Heart left ventricle (tissue), 13 donors: ENCODE measurements at regions not wholly inside any gene's neighbourhood (a gene's known extent, or its start where the extent isn't known, plus 50 kb on each side); places are given as distances from the start of the nearest gene placed in this dataset.

ENCODE experiments used
- CTCF ChIP-seq, 12 donors: fragments of 200-600 bp; sonication (generic) in 4 of 12; IDR thresholded peaks; one replicate each; pipeline versions ENCODE4 v1.5.0 to v1.8.0; 2018 to 2022; ENCODE audit warnings: antibody characterized with exemption in 12 of 12, mild to moderate bottlenecking in 5 of 12
- POLR2A ChIP-seq, 2 donors: fragments of 450-650 bp; IDR thresholded peaks; one replicate each; pipeline ENCODE4 v1.6.1; 2017; ENCODE audit warnings: antibody characterized with exemption in 2 of 2, mild to moderate bottlenecking in 2 of 2, moderate library complexity in 2 of 2
- donor health status: ischemic (EF 13 %, LVEDD 7.1; RV severe dilation, severe dysfunction).
- donor health status: DM: no; HTN: yes; CAD: no.
- donor health status: DM: no; HTN: no; CAD: no.
- donor health status: ischemic (EF 25% LVEDD 6.9; RV normal size, moderate dysfunction).
- donor health status: ischemic (EF 25% LVEDD 5.7; RV mildly dilated, moderate dysfunction).
- donor health status: ischemic (EF 35%, LVEDD 5.7; RV mildly dilated, moderate dysfunction).
- donor health status: nonischemic (EF 11% LVEDD 7.7; RV severe dilation, severe dysfunction).
- donor health status: DM: yes; HTN: yes; CAD: no.
- donor health status: PGD.
- donor health status: ischemic (EF 29% LVEDD 5.4; RV normal size, mild dysfunction).
- donor health status: nonischemic (EF 23%, LVEDD 6.1; RV moderate dilation, normal function).

- no peak for TF ChIP-seq CTCF (IDR thresholded peaks at IDR 0.05)
- TF ChIP-seq POLR2A (IDR thresholded peaks at IDR 0.05): no peak
These were observed 159.6 kb upstream of the CADM1 start for GRCh38 chr11:115663790-115664189.
